B cell (primary cell): ENCODE measurements at regions not wholly inside any gene's neighbourhood (a gene's known extent, or its start where the extent isn't known, plus 50 kb on each side); places are given as distances from the start of the nearest gene placed in this dataset.

Experiments used
- CTCF ChIP-seq: fragments of 200-600 bp; IDR thresholded peaks from one replicate; pipeline ENCODE4 v1.8.0; 2022; ENCODE audit warnings: antibody characterized with exemption, mild to moderate bottlenecking
- EZH2 ChIP-seq: IDR thresholded peaks from 2 replicates; pipeline ENCODE4 v1.6.1; 2012; ENCODE audit warnings: borderline replicate concordance, low read depth, mild to moderate bottlenecking, moderate library complexity, low read length; ENCODE audit not compliant: insufficient read depth, poor library complexity, severe bottlenecking

GRCh38 chr6:104301951-104302350 is 557.8 kb downstream of the HACE1 start:
- no peak for TF ChIP-seq CTCF
- no peak for TF ChIP-seq EZH2
